Ectodermal cell (in vitro differentiated cells): ENCODE measurements at regions not wholly inside any gene's neighbourhood (a gene's known extent, or its start where the extent isn't known, plus 50 kb on each side); places are given as distances from the start of the nearest gene placed in this dataset.

ENCODE experiments used
- H3K27ac ChIP-seq: 2 replicates; pipeline ENCODE4 v1.7.0; 2013; ENCODE audit warnings: mild to moderate bottlenecking, low read depth, low read length; ENCODE audit not compliant: insufficient read depth, poor library complexity, severe bottlenecking
- H3K27me3 ChIP-seq: 2 replicates; pipeline ENCODE4 v1.7.0; 2013; ENCODE audit warnings: mild to moderate bottlenecking, low read length; ENCODE audit not compliant: insufficient read depth, control insufficient read depth, poor library complexity, severe bottlenecking
- H3K36me3 ChIP-seq: one replicate; pipeline ENCODE4 v1.7.0; 2013; ENCODE audit warnings: low read length; ENCODE audit not compliant: control insufficient read depth, insufficient read depth
- H3K4me1 ChIP-seq: one replicate; pipeline ENCODE4 v1.7.0; 2013; ENCODE audit warnings: low read length; ENCODE audit not compliant: control insufficient read depth, insufficient read depth
- H3K4me3 ChIP-seq: 2 replicates; pipeline ENCODE4 v1.7.0; 2013; ENCODE audit warnings: low read depth, low read length, control low read depth; ENCODE audit not compliant: insufficient read depth
- H3K9me3 ChIP-seq: 2 replicates; pipeline ENCODE4 v1.7.0; 2013; ENCODE audit warnings: mild to moderate bottlenecking, low read length, moderate library complexity; ENCODE audit not compliant: control insufficient read depth
- WGBS, 2 experiments: methylation state at CpG; one replicate each; pipeline ENCODE4 v1.1.7; 2013; ENCODE audit warnings: missing lambda C conversion rate in 2 of 2; 5-methylcytosine and 5-hydroxymethylcytosine counted together

DNA sequence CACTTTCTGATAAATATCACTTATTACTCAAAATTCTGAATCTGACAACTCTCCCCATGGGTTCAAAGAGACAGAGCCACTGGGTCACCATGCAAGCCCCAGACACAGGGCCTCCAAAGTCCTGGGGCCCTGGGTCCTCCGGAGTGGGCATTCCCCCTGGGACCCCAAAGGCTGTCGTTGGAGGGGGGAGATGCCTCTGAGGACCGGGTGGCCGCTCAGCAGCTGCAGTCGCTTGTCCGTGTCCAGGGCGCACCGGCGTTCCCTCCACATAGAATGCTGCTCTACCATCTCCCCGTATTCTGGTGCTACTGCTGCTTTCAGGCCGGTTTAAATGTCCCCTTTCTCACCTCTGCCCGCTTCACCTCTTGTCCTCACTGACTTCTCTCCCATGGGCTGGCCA lies 246.1 kb downstream of the TEX29 start:
- no peak overlapping the region for H3K4me3 ChIP-seq
- H3K27me3 ChIP-seq: no peaks in the 10 kb centered on the region
- WGBS, 2 experiments: 85 to 88% methylated on average over 12 of the region's 12 CpGs
- H3K36me3 ChIP-seq: no peaks in the 10 kb centered on the region
- H3K9me3 ChIP-seq: no peaks in the 10 kb centered on the region
- no peak overlapping the region for H3K27ac ChIP-seq
- no peaks in the 10 kb centered on the region for H3K4me1 ChIP-seq

GRCh38 chr13:111567637-111568036 lies 247.2 kb downstream of the TEX29 start:
- WGBS, 2 experiments: 89 to 90% methylated on average over 16 of the region's 16 CpGs
- Histone ChIP-seq H3K27ac (no peak overlapping the region), H3K9me3 (no peaks in the 10 kb centered on the region), H3K4me3 (no peak overlapping the region), H3K27me3 (no peaks in the 10 kb centered on the region), H3K36me3 (no peaks in the 10 kb centered on the region), H3K4me1 (no peaks in the 10 kb centered on the region)

DNA sequence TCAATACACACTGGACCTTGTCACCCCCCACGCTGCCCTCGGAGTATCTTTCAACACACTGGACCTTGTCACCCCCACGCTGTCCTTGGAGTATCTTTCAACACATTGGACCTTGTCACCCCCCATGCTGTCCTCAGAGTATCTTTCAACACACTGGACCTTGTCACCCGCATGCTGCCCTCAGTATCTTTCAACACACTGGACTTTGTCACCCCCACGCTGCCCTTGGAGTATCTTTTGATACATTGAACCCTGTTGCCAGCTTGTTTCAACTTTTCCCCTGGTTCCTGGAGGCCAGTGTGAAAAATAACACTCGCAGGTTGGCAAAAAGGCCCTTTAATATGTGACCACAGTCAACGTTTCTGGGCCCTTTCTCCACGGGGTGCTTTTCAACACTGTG lies 247.8 kb downstream of the TEX29 start:
- Histone ChIP-seq H3K4me3 (no peak overlapping the region), H3K9me3 (no peaks in the 10 kb centered on the region), H3K36me3 (no peaks in the 10 kb centered on the region), H3K27me3 (no peaks in the 10 kb centered on the region), H3K4me1 (no peaks in the 10 kb centered on the region), H3K27ac (no peak overlapping the region)
- 78 to 79% methylated on average over 8 of the region's 8 CpGs for WGBS, 2 experiments

GRCh38 chr13:111570911-111571310 lies 250.5 kb downstream of the TEX29 start:
- Histone ChIP-seq H3K27ac (no peak overlapping the region), H3K4me3 (no peak overlapping the region), H3K9me3 (no peaks in the 10 kb centered on the region), H3K4me1 (no peaks in the 10 kb centered on the region), H3K36me3 (no peaks in the 10 kb centered on the region), H3K27me3 (no peaks in the 10 kb centered on the region)
- 90% methylated on average over 1 of the region's 1 CpG; no CpG with 5 or more reads in 1 of the 2 experiments for WGBS, 2 experiments

- Histone ChIP-seq H3K27me3 (no peaks in the 10 kb centered on the region), H3K36me3 (no peaks in the 10 kb centered on the region), H3K4me3 (no peak overlapping the region), H3K9me3 (no peaks in the 10 kb centered on the region), H3K4me1 (no peaks in the 10 kb centered on the region), H3K27ac (no peak overlapping the region)
- 95 to 96% methylated on average over 27 of the region's 27 CpGs for WGBS, 2 experiments
Observed at GRCh38 chr13:111572956-111573761, 252.7 kb downstream of the TEX29 start.

- Histone ChIP-seq H3K4me1 (no peaks in the 10 kb centered on the region), H3K27me3 (no peaks in the 10 kb centered on the region), H3K36me3 (no peaks in the 10 kb centered on the region), H3K4me3 (no peak overlapping the region), H3K27ac (no peak overlapping the region), H3K9me3 (no peaks in the 10 kb centered on the region)
- WGBS, 2 experiments: 93 to 94% methylated on average over 7 of the region's 7 CpGs
Observed at GRCh38 chr13:111573801-111574200, 253.4 kb downstream of the TEX29 start.

DNA sequence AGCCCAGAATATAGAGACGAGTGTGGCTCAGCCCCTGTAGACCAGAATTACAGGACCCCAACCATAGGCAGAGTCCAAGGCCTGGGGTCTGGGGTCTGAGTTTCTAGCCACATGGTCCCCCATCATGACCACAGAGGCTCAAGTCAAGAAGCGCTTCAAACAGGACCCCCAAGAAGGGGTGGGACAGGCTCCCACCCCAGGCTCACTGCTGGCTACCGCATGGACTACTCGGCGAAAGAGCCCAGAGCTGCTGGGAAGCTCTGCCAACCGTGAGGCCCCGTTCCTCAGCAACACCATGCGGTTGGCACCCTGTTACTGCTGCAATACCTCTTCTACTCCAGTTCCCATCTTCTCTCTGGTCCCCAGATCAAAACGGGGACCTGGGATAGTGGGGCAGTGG lies 254.8 kb downstream of the TEX29 start:
- no peaks in the 10 kb centered on the region for H3K36me3 ChIP-seq
- no peaks in the 10 kb centered on the region for H3K27me3 ChIP-seq
- H3K9me3 ChIP-seq: no peaks in the 10 kb centered on the region
- no peak overlapping the region for H3K4me3 ChIP-seq
- no peaks in the 10 kb centered on the region for H3K4me1 ChIP-seq
- 93 to 96% methylated on average over 9 of the region's 9 CpGs for WGBS, 2 experiments
- H3K27ac ChIP-seq: no peak overlapping the region

GRCh38 chr13:111575719-111576118 lies 255.3 kb downstream of the TEX29 start:
- Histone ChIP-seq H3K27ac (no peak overlapping the region), H3K4me1 (no peaks in the 10 kb centered on the region), H3K9me3 (no peaks in the 10 kb centered on the region), H3K27me3 (no peaks in the 10 kb centered on the region), H3K36me3 (no peaks in the 10 kb centered on the region), H3K4me3 (no peak overlapping the region)
- WGBS, 2 experiments: 88 to 92% methylated on average over 5 of the region's 5 CpGs

DNA sequence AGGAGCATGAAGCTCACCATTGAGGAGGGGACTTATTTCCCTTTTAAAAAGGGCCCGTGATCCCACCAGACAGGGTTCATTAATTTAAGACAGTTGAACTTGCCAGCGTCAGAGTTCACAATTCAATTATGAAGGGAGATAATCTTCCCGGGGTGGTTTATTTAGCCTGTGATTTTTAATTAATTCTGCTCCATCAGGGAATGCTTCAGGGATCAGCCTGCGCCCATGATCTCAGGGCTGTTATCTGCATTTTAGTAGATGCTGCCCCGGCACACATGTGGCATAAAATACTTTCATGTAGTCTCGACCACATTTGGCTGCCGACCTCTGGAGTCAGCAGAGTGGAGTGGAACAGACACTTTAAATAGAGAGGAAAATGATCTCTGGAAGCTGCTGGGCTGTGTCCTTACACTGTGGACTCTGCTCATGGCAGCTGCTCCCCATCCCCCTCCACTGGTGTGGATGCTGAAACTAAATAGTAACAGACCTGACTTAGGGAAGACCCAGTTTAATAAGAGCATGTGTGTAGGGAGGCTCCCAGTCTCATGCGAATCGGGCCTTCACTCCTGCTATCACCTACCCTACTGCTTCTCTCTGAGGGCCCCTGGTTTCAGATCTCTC lies 256.9 kb downstream of the TEX29 start:
- H3K27me3 ChIP-seq: no peaks in the 10 kb centered on the region
- H3K4me3 ChIP-seq: no peak overlapping the region
- H3K4me1 ChIP-seq: no peaks in the 10 kb centered on the region
- 93 to 96% methylated on average over 9 of the region's 9 CpGs for WGBS, 2 experiments
- H3K27ac ChIP-seq: no peak overlapping the region
- no peaks in the 10 kb centered on the region for H3K9me3 ChIP-seq
- no peaks in the 10 kb centered on the region for H3K36me3 ChIP-seq

GRCh38 chr13:111577956-111578605 lies 257.6 kb downstream of the TEX29 start:
- H3K27ac ChIP-seq: no peak overlapping the region
- no peaks in the 10 kb centered on the region for H3K4me1 ChIP-seq
- no peak overlapping the region for H3K4me3 ChIP-seq
- H3K9me3 ChIP-seq: no peaks in the 10 kb centered on the region
- no peaks in the 10 kb centered on the region for H3K27me3 ChIP-seq
- 94 to 95% methylated on average over 15 of the region's 15 CpGs for WGBS, 2 experiments
- no peaks in the 10 kb centered on the region for H3K36me3 ChIP-seq
